ENCODE measurements at regions not wholly inside any gene's neighbourhood (a gene's known extent, or its start where the extent isn't known, plus 50 kb on each side); places are given as distances from the start of the nearest gene placed in this dataset.

GRCh38 chr21:36247316-36248010 is 72.5 kb upstream of the MORC3 start:
- TF ChIP-seq CTCF (IDR thresholded peaks at IDR 0.05), result no peak
- TF ChIP-seq POLR2A (IDR thresholded peaks at IDR 0.05), result no peak
